ENCODE measurements at regions not wholly inside any gene's neighbourhood (a gene's known extent, or its start where the extent isn't known, plus 50 kb on each side); places are given as distances from the start of the nearest gene placed in this dataset.
"Not testable (repeated sequence)": the region's sequence is repeated elsewhere in the genome, so short reads cannot be mapped to it uniquely, and the experiment has no call there.

GRCh38 chr18:52220062-52220591, 119.9 kb upstream of the DCC start:
- DNase-seq, result no peak

DNA sequence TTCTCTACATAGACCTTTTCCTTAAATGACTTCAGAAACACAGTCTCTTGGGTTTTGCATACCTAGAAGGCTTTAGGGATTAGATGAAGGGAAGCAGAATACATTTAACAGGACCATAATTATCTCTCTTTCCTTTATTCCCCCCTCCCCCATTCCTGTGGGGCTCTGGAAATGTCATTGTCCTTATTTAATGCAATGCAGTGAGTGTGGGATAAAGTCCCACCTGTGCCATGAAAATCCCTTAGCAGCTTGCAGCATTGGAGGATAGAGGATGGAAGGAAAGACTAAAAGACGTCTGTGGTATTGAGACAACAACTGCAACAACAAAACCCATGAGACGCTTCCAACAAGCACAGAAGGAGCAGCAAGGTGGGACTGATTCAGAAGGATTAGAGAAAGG, 117.8 kb upstream of the DCC start:
- no peak for DNase-seq

DNA sequence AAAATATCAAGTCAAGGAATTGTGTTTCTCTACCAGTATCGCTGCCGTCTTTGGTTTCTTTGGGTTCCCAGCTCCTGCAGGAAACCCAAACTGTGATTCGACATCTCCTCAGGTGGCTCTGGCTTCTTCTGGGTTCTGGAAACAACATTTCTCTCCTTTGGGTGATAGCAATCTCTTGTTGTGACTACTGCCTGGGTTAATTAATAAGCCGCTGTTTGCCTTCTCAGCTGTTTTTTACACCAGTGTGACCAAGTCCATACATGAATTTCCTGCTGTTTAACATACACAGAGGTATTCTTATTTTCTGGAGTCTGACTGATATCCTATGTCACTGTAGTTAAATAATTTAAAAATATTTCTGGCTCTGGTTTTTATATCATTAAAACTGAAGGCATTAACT, 112.5 kb upstream of the DCC start:
- no peak for DNase-seq

DNA sequence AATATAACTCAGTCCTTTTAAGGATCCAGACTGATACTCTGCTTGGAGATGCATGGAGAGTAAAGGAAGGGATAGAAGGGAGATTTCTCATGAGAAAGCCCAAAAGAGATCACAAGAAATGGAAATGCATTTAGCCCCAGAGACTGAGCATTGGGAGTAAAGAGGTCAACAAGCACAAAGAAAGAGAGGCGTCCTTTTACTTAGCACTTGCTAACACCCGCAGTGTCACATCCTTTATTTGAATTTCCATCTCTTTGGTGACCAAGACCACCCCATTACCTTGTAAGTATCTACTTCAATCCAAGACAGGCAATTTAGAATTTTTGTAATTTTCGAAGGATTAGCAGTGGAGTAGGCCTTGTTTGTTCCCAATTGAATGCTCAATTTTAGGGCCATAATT, 111.8 kb upstream of the DCC start:
- DNase-seq, result no peak

GRCh38 chr18:52236131-52236530, 103.9 kb upstream of the DCC start:
- DNase-seq, result no peak

- DNase-seq, result no peak
Measured at GRCh38 chr18:52237551-52237950, 102.4 kb upstream of the DCC start.

- DNase-seq, result no peak
Measured at GRCh38 chr18:52242711-52243110, 97.3 kb upstream of the DCC start.

DNA sequence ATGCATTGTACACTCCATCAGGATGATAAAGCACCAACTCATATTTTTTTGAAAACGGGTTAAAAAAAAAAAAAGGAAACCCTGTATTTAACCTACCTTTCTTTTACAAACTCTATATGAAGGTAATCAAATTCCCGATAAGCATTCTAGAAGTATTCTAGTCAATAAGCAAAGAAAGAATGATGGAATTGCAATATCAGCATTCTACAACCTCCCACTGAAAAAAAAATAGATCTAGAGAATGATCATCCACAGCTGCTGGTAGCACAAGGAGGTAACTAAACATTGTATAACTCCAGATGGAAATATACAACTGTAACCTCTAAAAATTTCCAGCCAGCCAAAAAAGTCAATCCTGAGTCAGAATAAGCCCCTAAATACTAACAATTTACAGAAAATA, 95.3 kb upstream of the DCC start:
- no peak for DNase-seq

DNA sequence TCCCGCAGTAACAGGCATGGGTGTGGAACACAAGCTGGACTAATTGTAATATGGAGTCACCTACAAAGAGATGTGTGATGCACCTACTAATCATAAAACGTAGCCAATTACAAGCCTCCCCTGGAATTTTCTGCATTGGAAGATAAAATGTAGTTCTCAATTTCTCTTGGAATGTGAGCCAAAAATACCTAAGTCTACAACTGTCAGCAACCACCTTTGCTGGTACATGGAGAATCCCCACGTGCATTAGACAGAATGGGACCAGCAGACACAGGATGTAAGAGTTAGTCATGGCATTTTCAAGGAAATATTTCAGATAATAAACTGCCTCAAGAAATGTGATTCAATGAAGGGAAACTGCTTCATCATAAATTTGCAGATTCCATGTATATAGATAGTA, 85.6 kb upstream of the DCC start:
- DNase-seq, result no peak

DNA sequence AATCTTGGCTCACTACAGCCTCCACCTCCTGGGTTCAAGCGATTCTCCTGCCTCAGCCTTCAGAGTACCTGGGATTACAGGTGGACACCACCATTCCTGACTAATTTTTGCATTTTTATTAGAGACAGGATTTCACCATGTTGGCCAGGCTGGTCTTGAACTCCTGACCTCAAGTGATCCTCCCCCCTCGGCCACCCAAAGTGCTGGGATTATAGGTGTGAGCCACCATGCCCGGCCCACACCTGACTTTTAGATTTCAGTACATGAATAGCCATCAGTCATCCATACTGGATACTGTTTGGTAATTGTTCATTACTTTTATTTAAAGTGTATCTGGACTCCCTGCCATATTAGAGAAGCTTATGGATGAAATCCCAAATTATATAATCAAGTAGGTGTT, 82.6 kb upstream of the DCC start:
- DNase-seq, result not testable (repeated sequence)

GRCh38 chr18:52275817-52276216, 64.2 kb upstream of the DCC start:
- no peak for DNase-seq

- no peak for DNase-seq
Measured at GRCh38 chr18:52277785-52278184, 62.2 kb upstream of the DCC start.

DNA sequence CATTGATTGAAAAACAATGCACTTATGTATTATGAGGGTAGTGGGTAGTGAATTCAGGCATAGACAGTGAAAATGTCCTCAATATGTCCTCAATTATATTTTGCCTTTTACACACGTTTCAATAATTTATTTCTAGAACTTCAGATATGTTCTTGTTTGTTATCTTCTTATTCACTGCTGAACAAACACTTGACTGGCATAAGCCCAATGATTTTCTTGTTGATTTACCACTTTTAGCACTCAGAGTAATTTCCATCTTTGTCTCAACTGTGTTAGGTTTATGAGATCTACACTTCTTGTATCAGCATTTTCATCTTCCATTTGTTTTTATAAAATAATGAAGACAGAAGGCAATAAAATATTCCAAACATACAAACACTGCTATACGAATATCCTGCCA, 61.8 kb upstream of the DCC start:
- DNase-seq, result no peak

- DNase-seq, result no peak
Measured at GRCh38 chr18:52280702-52281101, 59.3 kb upstream of the DCC start.

DNA sequence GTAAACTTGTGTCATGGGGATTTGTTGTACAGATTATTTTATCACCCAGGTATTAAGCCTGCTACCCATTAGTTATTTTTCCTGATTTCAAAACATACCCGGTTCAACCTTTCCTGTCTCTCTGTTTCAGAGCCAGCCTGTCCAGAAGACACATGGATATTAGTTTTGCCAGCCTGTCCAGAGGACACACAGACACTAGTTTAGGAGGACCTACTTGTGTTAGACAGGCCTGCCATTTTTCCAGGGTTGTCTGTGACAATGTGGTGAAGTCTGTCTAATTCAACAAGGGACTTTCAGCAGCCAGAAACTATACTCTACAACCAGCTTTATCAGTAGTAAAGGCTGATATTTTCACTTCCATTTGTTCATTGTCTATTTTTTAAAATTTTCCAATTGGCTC, 56.1 kb upstream of the DCC start:
- no peak for DNase-seq

DNA sequence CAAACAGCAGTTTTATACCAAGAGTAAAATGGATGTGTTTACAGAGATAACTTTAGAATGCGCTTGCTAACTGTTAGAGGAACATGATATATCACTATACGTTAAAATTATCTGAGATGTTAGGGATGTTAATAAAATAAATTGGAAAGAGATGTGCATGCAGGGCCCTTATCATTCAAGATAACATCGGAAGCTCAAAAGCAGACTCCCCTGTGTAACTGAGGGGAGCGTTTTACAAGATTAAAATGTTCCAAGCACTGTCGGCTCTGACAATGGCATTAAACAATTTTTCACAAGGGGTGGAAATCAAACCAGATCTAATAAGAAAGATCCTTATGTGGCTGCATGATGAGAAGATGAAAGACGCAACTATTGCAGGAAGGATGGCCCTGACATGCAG, 53.3 kb upstream of the DCC start:
- no peak for DNase-seq

DNA sequence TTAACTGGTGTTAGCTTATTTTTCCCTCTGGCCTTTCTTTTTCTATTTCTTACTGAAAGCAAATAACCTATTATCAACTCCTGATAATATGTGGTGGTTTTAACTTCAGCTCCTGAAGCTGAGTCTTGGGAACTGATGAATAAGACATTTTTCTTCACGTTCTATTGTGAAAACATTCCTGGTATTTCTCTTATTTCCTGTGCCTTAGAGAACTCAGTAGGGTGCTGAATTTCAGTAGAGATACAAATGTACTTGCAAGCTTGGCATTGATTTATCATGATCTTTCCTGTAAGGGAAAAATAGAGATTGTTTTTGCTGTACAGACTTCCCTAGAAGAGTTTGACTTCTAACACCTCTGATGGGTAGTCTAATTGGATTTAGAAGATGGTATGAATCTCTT, 52.8 kb upstream of the DCC start:
- DNase-seq, result no peak

- DNase-seq, result peak; percentile 1 to 37
Measured at GRCh38 chr18:52288403-52289004, 51.5 kb upstream of the DCC start.

DNA sequence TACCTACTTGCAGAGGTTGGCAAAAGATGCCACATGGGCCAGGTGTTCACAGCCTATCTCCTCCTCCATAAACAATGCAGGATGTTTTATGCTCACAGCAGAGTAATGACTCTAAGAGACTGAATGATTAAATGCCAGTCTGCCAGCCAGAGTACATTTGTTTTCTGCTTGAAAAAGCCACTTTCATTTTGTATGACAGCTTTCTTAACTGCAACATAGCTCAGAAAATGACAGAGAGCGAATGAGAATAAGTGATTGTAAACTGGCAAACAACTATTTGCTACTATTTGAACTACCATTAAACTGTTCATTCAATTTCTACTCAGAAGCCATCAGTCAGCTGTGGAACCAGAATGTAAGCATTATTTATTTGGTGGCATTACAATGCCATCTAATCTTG, 50.6 kb upstream of the DCC start:
- DNase-seq, result no peak
